GM23338 (cell line): ENCODE measurements at regions not wholly inside any gene's neighbourhood (a gene's known extent, or its start where the extent isn't known, plus 50 kb on each side); places are given as distances from the start of the nearest gene placed in this dataset.
A peak's percentile ranks its signal among the peaks of the same experiment; 100 is the strongest.

ENCODE experiments used
- ATAC-seq: fragments of 200-7000 bp; cut with Tn5 transposase; 3 replicates; pipeline ENCODE4 v1.9.1; 2020
- DNase-seq: peaks from one replicate; pipeline ENCODE4 v3.0.0-alpha.2; 2015; ENCODE audit warnings: low spot score
- H2AFZ ChIP-seq: fragments of 200-600 bp; sonication (generic); 2 replicates; pipeline ENCODE4 v1.8.0; 2016; ENCODE audit warnings: antibody characterized with exemption, mild to moderate bottlenecking, moderate library complexity
- H3F3A ChIP-seq: fragments of 200-600 bp; sonication (generic); replicated peaks from 2 replicates; pipeline ENCODE4 v1.8.0; 2017; ENCODE audit warnings: antibody characterized with exemption, mixed run types, low read depth
- H3K27ac ChIP-seq: fragments of 200-600 bp; sonication (generic); 2 replicates; pipeline ENCODE4 v1.6.1; 2016; ENCODE audit warnings: low read depth
- H3K27me3 ChIP-seq: fragments of 200-600 bp; sonication (generic); 2 replicates; pipeline ENCODE4 v1.8.0; 2016; ENCODE audit warnings: mild to moderate bottlenecking, mixed run types, moderate library complexity; ENCODE audit not compliant: insufficient read depth
- H3K36me3 ChIP-seq: fragments of 200-600 bp; sonication (generic); 2 replicates; pipeline ENCODE4 v1.8.0; 2016; ENCODE audit warnings: mild to moderate bottlenecking; ENCODE audit not compliant: insufficient read depth
- H3K4me1 ChIP-seq: fragments of 200-600 bp; sonication (generic); 2 replicates; pipeline ENCODE4 v1.8.0; 2016; ENCODE audit warnings: mild to moderate bottlenecking, moderate library complexity; ENCODE audit not compliant: insufficient read depth
- H3K4me2 ChIP-seq: fragments of 200-600 bp; sonication (generic); 2 replicates; pipeline ENCODE4 v1.7.1; 2017; ENCODE audit warnings: mixed run types
- H3K4me3 ChIP-seq: fragments of 200-600 bp; sonication (generic); 2 replicates; pipeline ENCODE4 v1.6.1; 2016; ENCODE audit warnings: mixed run types
- H3K79me2 ChIP-seq: fragments of 200-600 bp; sonication (generic); replicated peaks from 2 replicates; pipeline ENCODE4 v1.8.0; 2017; ENCODE audit warnings: mild to moderate bottlenecking; ENCODE audit not compliant: insufficient read depth
- H3K9me2 ChIP-seq: fragments of 200-600 bp; sonication (generic); 2 replicates; pipeline ENCODE4 v1.8.0; 2017; ENCODE audit not compliant: insufficient read depth
- H4K20me1 ChIP-seq: fragments of 200-600 bp; sonication (generic); replicated peaks from 2 replicates; pipeline ENCODE4 v1.8.0; 2017; ENCODE audit warnings: mild to moderate bottlenecking; ENCODE audit not compliant: insufficient read depth
- H3K27ac Mint-ChIP-seq: 2 replicates; pipeline ENCODE4 v1.8.0; 2020; ENCODE audit warnings: inconsistent platforms, mild to moderate bottlenecking, moderate library complexity, mixed read lengths
- H3K27me3 Mint-ChIP-seq: 3 replicates; pipeline ENCODE4 v1.8.0; 2022; ENCODE audit warnings: low read depth, mild to moderate bottlenecking, moderate library complexity, mixed read lengths, inconsistent platforms; ENCODE audit not compliant: insufficient read depth, poor library complexity
- H3K36me3 Mint-ChIP-seq: 3 replicates; pipeline ENCODE4 v1.8.0; 2021; ENCODE audit warnings: low read depth, mild to moderate bottlenecking, inconsistent platforms, moderate library complexity, mixed read lengths
- H3K4me1 Mint-ChIP-seq: 3 replicates; pipeline ENCODE4 v1.8.0; 2020; ENCODE audit warnings: mild to moderate bottlenecking, inconsistent platforms, mixed read lengths
- H3K4me3 Mint-ChIP-seq: 3 replicates; pipeline ENCODE4 v1.8.0; 2021; ENCODE audit warnings: moderate library complexity, mild to moderate bottlenecking, inconsistent platforms, mixed read lengths
- H3K9me3 Mint-ChIP-seq: 3 replicates; pipeline ENCODE4 v1.8.0; 2020; ENCODE audit warnings: moderate library complexity, mild to moderate bottlenecking, inconsistent platforms, mixed read lengths
- CTCF ChIP-seq, 2 experiments: fragments of 200-600 bp in 1 of 2; sonication (generic) in 1 of 2; conservative IDR thresholded peaks; 2 replicates each; pipeline versions ENCODE4 v1.5.1 to v1.6.1; 2016 to 2017; ENCODE audit warnings: antibody characterized with exemption in 2 of 2, low read depth in 2 of 2, mild to moderate bottlenecking in 2 of 2, moderate library complexity in 1 of 2
- ETS1 ChIP-seq: IDR thresholded peaks from 2 replicates; pipeline ENCODE4 v1.6.1; 2016; ENCODE audit warnings: antibody characterized with exemption
- EZH2 ChIP-seq: fragments of 200-600 bp; sonication (generic); IDR thresholded peaks from one replicate; pipeline ENCODE4 v1.8.0; 2017; ENCODE audit warnings: antibody characterized with exemption, mild to moderate bottlenecking, low read depth; ENCODE audit not compliant: unreplicated experiment
- EZH2phosphoT487 ChIP-seq: fragments of 200-600 bp; sonication (generic); IDR thresholded peaks from one replicate; pipeline ENCODE4 v1.8.1; 2018; ENCODE audit warnings: antibody characterized with exemption; ENCODE audit not compliant: unreplicated experiment
- JUNB ChIP-seq: IDR thresholded peaks from one replicate; pipeline ENCODE4 v1.6.1; 2016; ENCODE audit warnings: antibody characterized with exemption; ENCODE audit not compliant: unreplicated experiment
- NANOG ChIP-seq: IDR thresholded peaks from 2 replicates; pipeline ENCODE4 v1.6.1; 2016; ENCODE audit warnings: antibody characterized with exemption, borderline replicate concordance
- POLR2AphosphoS5 ChIP-seq: IDR thresholded peaks from 2 replicates; pipeline ENCODE4 v1.6.1; 2016; ENCODE audit warnings: antibody characterized with exemption, low read depth
- REST ChIP-seq: IDR thresholded peaks from one replicate; pipeline ENCODE4 v1.6.1; 2018; ENCODE audit warnings: antibody characterized with exemption; ENCODE audit not compliant: unreplicated experiment
- STAT1 ChIP-seq: IDR thresholded peaks from one replicate; pipeline ENCODE4 v1.6.1; 2016; ENCODE audit warnings: antibody characterized with exemption; ENCODE audit not compliant: unreplicated experiment
- ZNF114 ChIP-seq: fragments of 250-450 bp; sonication (Bioruptor Pico); IDR thresholded peaks from 2 replicates; pipeline ENCODE4 v1.5.0; 2020; ENCODE audit warnings: mild to moderate bottlenecking, moderate library complexity
- ZNF331 ChIP-seq: fragments of 250-450 bp; sonication (Bioruptor Pico); IDR thresholded peaks from 2 replicates; pipeline ENCODE4 v1.5.0; 2020; ENCODE audit warnings: low read depth, mild to moderate bottlenecking, moderate library complexity
- TF ChIP-seq, protein P1 (sequence below): fragments of 250-450 bp; sonication (Bioruptor Pico); IDR thresholded peaks from 2 replicates; pipeline ENCODE4 v1.5.0; 2020; ENCODE audit warnings: mild to moderate bottlenecking, moderate library complexity

DNA sequence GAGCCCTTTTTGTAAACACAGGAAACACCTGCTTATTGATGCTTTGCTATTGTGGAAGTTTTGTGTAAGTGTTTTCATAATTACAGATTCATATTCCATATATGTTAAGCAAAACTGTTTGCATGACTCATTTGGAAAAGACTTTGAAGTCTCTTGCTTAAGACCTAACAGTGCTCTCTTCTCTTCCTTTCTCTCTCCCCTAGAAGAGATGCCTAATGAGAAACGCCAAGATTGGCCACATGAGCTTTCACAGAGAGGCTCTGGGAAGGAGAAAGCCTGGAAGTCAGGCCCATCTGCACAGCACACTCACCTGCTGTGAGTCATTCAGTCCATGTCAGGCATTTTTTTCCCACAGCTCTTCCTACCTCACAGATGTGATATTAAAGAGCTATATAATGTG lies 101.6 kb upstream of the PALMD start:
- no peak for ATAC-seq
- Histone ChIP-seq H3K4me2 (no peak overlapping the region), H3K36me3 (no peaks in the 10 kb centered on the region), H3K4me1 (no peaks in the 10 kb centered on the region), H3K79me2 (no peaks in the 10 kb centered on the region), H3F3A (no peaks in the 10 kb centered on the region), H3K4me3 (no peak overlapping the region), H4K20me1 (no peaks in the 10 kb centered on the region), H3K9me2 (no peaks in the 10 kb centered on the region), H3K27me3 (no peaks in the 10 kb centered on the region), H2AFZ (no peak overlapping the region), H3K27ac (no peak overlapping the region)
- Mint-ChIP-seq H3K4me1 (no peaks in the 10 kb centered on the region), H3K27ac (peak overlapping the region; percentile 32; the same call in 1 of the 2 replicates), H3K36me3 (peaks cover 5% of the 10 kb centered on the region; the same call in 2 of the 3 replicates), H3K27me3 (no peaks in the 10 kb centered on the region), H3K4me3 (no peak overlapping the region), H3K9me3 (peaks cover 3% of the 10 kb centered on the region; the same call in 1 of the 3 replicates)
- no peak for DNase-seq
- TF ChIP-seq POLR2AphosphoS5 (no peak), ZNF114 (CRISPR knock-in tag) (no peak), ETS1 (no peak), EZH2phosphoT487 (no peak), JUNB (no peak), EZH2 (no peak), ZNF331 (CRISPR knock-in tag) (no peak), NANOG (no peak), CTCF (conservative IDR thresholded peaks at IDR 0.05; ENCODE audit: low read depth in 2 of 2) (no peak), REST (no peak), STAT1 (no peak)
- TF ChIP-seq, protein P1, sequence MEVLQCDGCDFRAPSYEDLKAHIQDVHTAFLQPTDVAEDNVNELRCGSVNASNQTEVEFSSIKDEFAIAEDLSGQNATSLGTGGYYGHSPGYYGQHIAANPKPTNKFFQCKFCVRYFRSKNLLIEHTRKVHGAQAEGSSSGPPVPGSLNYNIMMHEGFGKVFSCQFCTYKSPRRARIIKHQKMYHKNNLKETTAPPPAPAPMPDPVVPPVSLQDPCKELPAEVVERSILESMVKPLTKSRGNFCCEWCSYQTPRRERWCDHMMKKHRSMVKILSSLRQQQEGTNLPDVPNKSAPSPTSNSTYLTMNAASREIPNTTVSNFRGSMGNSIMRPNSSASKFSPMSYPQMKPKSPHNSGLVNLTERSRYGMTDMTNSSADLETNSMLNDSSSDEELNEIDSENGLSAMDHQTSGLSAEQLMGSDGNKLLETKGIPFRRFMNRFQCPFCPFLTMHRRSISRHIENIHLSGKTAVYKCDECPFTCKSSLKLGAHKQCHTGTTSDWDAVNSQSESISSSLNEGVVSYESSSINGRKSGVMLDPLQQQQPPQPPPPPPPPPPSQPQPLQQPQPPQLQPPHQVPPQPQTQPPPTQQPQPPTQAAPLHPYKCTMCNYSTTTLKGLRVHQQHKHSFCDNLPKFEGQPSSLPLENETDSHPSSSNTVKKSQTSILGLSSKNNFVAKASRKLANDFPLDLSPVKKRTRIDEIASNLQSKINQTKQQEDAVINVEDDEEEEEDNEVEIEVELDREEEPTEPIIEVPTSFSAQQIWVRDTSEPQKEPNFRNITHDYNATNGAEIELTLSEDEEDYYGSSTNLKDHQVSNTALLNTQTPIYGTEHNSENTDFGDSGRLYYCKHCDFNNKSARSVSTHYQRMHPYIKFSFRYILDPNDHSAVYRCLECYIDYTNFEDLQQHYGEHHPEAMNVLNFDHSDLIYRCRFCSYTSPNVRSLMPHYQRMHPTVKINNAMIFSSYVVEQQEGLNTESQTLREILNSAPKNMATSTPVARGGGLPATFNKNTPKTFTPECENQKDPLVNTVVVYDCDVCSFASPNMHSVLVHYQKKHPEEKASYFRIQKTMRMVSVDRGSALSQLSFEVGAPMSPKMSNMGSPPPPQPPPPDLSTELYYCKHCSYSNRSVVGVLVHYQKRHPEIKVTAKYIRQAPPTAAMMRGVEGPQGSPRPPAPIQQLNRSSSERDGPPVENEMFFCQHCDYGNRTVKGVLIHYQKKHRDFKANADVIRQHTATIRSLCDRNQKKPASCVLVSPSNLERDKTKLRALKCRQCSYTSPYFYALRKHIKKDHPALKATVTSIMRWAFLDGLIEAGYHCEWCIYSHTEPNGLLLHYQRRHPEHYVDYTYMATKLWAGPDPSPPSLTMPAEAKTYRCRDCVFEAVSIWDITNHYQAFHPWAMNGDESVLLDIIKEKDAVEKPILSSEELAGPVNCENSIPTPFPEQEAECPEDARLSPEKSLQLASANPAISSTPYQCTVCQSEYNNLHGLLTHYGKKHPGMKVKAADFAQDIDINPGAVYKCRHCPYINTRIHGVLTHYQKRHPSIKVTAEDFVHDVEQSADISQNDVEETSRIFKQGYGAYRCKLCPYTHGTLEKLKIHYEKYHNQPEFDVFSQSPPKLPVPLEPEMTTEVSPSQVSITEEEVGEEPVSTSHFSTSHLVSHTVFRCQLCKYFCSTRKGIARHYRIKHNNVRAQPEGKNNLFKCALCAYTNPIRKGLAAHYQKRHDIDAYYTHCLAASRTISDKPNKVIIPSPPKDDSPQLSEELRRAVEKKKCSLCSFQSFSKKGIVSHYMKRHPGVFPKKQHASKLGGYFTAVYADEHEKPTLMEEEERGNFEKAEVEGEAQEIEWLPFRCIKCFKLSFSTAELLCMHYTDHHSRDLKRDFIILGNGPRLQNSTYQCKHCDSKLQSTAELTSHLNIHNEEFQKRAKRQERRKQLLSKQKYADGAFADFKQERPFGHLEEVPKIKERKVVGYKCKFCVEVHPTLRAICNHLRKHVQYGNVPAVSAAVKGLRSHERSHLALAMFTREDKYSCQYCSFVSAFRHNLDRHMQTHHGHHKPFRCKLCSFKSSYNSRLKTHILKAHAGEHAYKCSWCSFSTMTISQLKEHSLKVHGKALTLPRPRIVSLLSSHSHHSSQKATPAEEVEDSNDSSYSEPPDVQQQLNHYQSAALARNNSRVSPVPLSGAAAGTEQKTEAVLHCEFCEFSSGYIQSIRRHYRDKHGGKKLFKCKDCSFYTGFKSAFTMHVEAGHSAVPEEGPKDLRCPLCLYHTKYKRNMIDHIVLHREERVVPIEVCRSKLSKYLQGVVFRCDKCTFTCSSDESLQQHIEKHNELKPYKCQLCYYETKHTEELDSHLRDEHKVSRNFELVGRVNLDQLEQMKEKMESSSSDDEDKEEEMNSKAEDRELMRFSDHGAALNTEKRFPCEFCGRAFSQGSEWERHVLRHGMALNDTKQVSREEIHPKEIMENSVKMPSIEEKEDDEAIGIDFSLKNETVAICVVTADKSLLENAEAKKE (CRISPR knock-in tag), result no peak
